GM19239 (cell line): ENCODE measurements at regions not wholly inside any gene's neighbourhood (a gene's known extent, or its start where the extent isn't known, plus 50 kb on each side); places are given as distances from the start of the nearest gene placed in this dataset.

Experiments
- DNase-seq: peaks from one replicate; pipeline ENCODE4 v3.0.0; 2011; ENCODE audit warnings: low spot score; ENCODE audit not compliant: insufficient read length
- FAIRE-seq: peaks from 2 replicates; lab custom pipeline; 2011; peaks lifted over from hg19 to GRCh38; lab: Jason Lieb, UNC

GRCh38 chr11:11178671-11179638, 174.1 kb downstream of the CSNK2A3 start:
- FAIRE-seq (no peak), DNase-seq (no peak)

- no peak for FAIRE-seq
- DNase-seq, result no peak
These were observed 175.8 kb downstream of the CSNK2A3 start for GRCh38 chr11:11177156-11177808.

DNA sequence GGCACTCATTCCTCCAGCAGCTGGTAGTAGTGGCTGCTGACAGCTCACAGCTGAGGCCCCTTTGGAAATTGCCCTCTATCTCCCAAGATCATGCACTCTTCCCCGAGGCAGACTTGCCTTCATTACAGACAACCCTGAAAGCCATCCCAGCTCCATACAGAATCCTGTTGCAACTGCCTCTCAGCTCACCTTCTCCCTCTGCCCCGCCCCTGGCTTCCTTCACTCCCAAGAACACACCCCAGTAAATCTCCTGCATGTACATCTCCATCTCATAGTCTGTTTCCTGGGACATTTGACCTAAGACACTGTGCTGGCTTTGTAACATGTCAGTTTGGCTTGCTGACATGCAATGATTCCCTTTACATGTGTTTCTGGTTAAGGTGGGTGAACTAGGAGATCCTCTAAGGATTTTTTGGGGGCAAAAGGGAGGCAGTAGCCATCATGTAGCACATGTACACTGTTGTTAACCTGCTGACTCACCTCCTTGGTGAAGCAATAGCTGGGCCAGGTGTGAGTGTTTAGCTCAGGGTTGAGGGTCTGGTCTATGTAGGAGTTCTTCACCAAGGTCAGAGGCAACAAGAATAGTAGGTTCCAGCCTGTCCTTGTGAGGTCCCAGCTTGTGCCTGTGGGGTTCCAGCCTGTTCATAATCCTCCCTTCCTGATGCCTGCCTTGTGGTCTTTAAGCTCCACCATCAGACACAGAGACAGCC, 179.6 kb downstream of the CSNK2A3 start:
- DNase-seq (no peak), FAIRE-seq (no peak)

DNA sequence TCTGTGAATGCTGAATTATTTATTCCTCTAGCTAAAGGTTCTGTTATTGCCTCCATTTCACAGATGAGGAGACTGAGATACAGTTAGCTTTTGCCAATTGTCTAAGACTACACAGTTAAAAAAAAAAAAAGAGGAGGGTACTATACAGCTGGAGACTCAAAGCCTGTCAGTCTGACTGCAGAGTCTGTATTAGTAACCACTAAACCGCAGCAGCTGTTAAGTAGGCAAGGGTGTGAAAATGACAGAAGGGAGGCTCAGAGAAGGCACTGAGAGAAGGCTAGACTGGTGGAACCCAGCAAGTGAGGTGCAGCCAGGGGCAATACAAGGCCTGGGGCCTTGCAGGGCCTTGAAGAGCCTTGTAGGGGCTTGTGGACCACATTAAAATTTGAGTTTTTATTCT, 181.2 kb downstream of the CSNK2A3 start:
- DNase-seq, result peak; percentile 18
- FAIRE-seq, result peak; percentile 11

- DNase-seq (no peak), FAIRE-seq (no peak)
These were observed 181.8 kb downstream of the CSNK2A3 start for GRCh38 chr11:11171285-11171684.

DNA sequence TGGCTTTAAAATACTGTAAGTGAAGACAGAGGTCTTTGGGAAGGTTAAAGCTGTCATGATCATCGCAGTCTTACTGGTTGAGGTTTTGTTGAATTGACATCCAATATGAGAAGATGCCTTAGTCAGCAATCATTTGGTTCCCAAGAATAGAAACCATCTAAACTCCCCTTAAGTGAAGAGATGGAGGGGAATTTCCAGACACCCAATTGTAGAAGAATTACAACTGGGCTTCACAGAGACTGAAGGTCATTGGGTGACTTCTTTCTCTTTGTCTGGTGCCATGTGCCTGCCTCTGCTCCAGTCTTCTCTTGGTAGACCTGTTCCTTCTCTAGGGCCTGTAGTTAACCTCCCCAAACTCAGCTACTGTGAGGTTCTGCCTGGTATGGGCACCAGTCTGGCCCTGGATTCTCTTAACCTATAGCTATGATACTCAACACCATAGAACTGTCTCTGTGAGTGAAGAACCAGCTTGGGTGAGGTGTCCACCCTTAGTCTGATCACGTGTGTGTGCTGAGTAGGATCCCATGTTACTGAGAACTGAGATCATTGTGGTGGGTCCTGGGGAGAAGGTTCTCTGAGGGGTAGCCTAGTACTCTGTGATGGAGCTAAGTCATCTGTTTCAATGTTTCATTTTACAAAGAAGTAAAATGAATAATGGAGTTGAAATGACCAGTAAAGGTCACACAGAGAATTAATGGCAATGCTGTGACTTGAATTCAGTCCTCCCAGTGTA, 182.5 kb downstream of the CSNK2A3 start:
- FAIRE-seq (no peak), DNase-seq (no peak)

- DNase-seq (no peak), FAIRE-seq (no peak)
These were observed 183.2 kb downstream of the CSNK2A3 start for GRCh38 chr11:11169715-11170351.

DNA sequence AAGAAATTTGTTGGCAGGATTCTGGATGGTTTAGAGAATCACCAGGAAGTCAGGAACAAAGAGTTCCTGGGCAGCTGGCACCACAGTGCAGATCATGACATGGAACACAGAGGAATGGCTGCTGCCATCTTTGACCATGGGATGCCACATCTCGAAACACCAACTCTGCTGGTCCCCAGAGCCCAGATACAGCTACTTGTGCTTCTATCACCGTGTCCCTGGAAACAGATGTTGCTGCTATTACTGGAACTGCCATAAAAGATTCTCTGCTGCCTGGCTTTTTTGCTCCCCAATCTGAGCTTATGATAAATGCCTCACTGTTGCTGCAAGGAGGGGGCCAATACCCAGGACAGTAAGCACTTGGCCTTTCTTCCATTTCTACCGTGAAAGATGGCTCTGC, 185.2 kb downstream of the CSNK2A3 start:
- DNase-seq (no peak), FAIRE-seq (no peak)

- no peak for FAIRE-seq
These were observed 188.7 kb downstream of the CSNK2A3 start for GRCh38 chr11:11164334-11164690.

GRCh38 chr11:11163669-11164333, 189.2 kb downstream of the CSNK2A3 start:
- FAIRE-seq, result no peak
- DNase-seq, result no peak

More at GRCh38 chr11:11164334-11164690, 188.7 kb downstream of the CSNK2A3 start:
- DNase-seq, result no peak

GRCh38 chr11:11163236-11163635, 189.8 kb downstream of the CSNK2A3 start:
- FAIRE-seq (no peak), DNase-seq (no peak)

DNA sequence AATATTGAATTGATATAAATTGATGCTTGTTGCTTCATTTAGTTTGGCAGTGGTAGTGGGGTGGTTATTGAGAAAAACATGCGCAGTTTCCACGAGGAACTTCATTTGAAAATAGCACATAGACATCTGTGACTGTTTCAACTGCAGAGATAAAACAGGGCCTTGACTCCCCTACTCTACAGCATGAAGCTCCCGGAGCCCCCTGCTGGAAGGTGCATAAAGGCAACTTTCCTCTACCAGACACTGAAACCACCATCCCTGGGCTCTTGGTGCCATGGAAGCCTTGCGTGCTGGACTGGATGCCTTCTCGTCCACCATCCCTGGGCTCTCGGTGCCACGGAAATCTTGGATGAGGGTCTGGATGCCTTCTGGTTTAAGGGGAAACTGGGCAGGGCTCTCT, 195.9 kb downstream of the CSNK2A3 start:
- FAIRE-seq (no peak), DNase-seq (no peak)

DNA sequence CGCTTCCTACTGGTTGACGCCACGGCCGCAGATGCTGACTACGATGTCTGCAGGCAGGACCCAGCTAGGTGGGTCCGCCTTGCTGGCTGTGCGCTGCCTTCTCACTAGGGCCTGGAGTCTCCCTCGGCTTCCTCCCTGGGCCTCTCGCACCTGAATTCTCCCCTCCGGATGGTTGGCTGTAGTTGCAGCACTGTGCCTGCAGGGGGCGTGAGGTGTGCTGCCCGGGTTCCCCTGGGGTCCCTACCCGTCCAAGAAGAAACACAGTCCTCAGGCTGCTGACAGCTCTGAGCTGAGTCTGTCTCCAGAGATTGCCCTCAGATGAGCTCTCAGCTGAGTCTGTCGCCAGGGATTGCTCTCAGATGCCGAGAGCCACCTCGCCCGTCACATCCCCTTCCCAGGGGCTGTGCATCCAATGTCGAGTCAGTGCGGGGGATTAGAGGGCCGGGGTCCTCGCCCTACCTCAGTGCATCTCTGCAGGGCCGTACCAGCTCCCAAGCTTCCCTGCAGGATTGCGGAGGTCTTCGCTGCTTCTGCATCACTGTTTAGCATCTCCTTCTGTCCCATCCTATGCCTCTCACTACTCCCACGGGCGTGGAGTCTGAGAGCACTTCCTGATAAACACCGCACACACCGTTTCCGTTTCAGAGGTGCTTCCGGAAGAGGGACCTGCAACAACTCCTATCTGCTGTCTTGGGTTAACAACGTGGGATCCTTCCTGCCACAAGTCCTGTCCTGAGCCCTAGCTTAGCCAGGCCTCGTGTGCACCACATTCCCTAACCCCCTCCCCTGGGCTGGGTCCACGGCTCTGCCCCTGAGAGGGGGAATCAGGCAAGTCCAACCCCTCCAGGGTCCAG, 196.9 kb downstream of the CSNK2A3 start:
- FAIRE-seq, result no peak
- no peak for DNase-seq

DNA sequence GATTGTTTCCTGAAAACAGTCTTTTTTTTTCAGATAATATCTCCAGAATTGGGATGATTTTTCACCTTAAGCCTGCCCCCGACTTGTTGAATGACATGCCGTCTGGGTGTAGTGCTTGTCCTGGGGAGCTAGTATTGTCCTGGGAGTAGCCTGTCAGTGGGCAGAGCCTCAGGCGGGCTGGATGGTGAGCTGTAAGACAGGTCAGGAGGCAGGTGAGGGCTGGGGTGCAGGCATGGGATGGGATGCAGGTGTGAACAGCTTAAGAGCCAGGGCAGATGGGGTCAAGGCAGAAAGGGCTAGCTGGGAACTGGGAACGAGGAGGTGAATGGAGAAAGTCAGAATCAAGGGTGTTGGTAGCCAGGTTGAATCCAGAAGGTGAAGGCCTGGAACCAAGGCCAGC, 200.2 kb downstream of the CSNK2A3 start:
- DNase-seq, result no peak
- no peak for FAIRE-seq

DNA sequence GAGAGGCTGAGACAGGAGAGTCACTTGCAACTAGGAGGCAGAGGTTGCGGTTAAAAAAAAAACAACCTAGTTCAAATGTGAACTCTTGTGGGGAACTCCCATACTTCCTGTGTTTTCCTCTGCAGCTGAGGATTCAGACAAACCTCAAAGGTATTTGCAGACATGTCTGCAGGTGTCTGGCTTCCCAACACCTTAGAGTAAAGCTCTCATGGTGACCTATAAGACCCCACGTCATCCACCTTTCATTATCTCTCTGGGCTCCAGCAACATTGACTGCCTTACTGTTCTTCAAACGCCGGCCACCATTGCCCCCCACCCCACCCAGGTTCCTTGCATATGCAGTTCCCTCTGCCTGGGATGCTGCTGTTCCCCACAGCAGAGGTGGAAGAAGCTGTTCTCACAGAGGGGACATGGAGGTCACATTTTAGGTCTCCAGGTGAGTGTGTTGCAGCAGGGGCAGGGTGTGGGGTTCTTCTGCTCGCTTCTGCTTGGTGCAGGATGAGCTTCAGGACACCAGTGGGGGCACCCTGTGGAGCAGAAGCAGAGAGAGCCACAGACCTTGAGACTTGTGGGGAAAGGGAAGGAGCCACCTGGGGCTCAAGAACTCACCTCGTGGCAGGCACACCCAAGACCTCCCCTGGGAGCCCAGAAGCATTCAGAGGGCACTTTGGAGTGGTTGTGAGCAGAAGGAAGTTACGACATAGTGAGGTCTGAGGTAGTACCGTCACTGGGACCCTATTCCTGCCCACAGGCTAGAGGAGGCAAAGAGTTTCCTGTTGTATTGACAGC, 203.2 kb downstream of the CSNK2A3 start:
- no peak for DNase-seq
- no peak for FAIRE-seq

GRCh38 chr11:11148596-11148995, 204.5 kb downstream of the CSNK2A3 start:
- DNase-seq (no peak), FAIRE-seq (no peak)

DNA sequence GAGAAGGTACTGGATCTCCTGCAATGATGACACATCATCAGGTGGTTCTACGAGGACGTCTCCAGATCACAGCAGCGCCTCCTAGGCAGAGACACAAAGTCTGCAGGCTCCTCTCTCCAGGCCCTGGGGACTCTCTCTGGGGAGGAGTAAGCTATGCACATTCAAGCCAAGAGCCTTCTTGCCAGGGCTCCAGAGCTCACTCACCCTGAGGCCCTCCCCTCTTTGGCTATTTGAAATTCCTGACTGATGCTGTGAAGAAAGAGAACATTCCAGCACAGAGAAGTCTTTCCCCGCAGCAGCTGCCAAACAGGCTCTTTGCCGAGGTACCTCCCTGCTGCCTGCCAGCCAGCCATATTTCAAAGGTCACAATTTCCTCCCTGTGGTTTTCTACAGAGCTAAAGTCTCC, 204.9 kb downstream of the CSNK2A3 start:
- FAIRE-seq (no peak), DNase-seq (no peak)

DNA sequence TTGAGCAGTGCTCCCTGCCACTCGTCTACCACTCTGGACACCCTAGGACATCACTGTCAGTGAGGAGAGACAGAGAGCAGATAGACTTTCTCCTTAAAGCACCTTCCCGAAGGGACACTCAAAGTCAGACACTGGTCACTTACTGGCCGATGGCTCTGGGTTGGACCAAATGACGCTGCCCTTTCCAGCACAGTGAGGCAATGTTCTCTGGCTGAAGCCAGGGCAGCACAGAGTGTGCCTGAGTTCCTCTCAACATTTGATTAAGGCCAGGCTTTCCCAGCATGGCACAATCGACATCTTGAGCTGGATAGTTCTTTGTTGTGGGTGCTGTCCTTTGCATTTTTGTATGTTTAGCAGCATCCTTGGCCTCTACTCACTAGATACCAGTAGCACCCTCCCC, 206.2 kb downstream of the CSNK2A3 start:
- FAIRE-seq (no peak), DNase-seq (no peak)
